NCI-H526 treated with DMSO at 0.1 percent for 48 hours (cell line): ENCODE measurements at regions not wholly inside any gene's neighbourhood (a gene's known extent, or its start where the extent isn't known, plus 50 kb on each side); places are given as distances from the start of the nearest gene placed in this dataset.

Source experiments
- DNase-seq: peaks from one replicate; lab custom pipeline; 2025; lab: John Stamatoyannopoulos, UW

- DNase-seq: no peak
Observed at GRCh38 chr7:155138204-155138603, 68.1 kb downstream of the HTR5A start.

- DNase-seq: no peak
Observed at GRCh38 chr7:155141562-155141961, 71.4 kb downstream of the HTR5A start.

GRCh38 chr7:155143381-155143780 is 73.3 kb downstream of the HTR5A start:
- no peak for DNase-seq

GRCh38 chr7:155144371-155144770 is 74.2 kb downstream of the HTR5A start:
- DNase-seq: no peak

- no peak for DNase-seq
Observed at GRCh38 chr7:155145477-155146255, 75.5 kb downstream of the HTR5A start.

- DNase-seq: no peak
Observed at GRCh38 chr7:155147172-155147571, 77.0 kb downstream of the HTR5A start.

GRCh38 chr7:155147624-155148023 is 77.5 kb downstream of the HTR5A start:
- DNase-seq: no peak

- no peak for DNase-seq
Observed at GRCh38 chr7:155153676-155154075, 83.6 kb downstream of the HTR5A start.

- no peak for DNase-seq
Observed at GRCh38 chr7:155154586-155154985, 84.5 kb downstream of the HTR5A start.

- DNase-seq: no peak
Observed at GRCh38 chr7:155161690-155162089, 91.6 kb downstream of the HTR5A start.

GRCh38 chr7:155162422-155162821 is 92.3 kb downstream of the HTR5A start:
- DNase-seq: no peak

GRCh38 chr7:155163696-155164095 is 93.6 kb downstream of the HTR5A start:
- DNase-seq: no peak

- DNase-seq: no peak
Observed at GRCh38 chr7:155164316-155164715, 94.2 kb downstream of the HTR5A start.

- DNase-seq: no peak
Observed at GRCh38 chr7:155166108-155166507, 96.0 kb downstream of the HTR5A start.

- no peak for DNase-seq
Observed at GRCh38 chr7:155166673-155167370, 96.7 kb downstream of the HTR5A start.

- no peak for DNase-seq
Observed at GRCh38 chr7:155167706-155168365, 97.7 kb downstream of the HTR5A start.

GRCh38 chr7:155168597-155169480 is 98.7 kb downstream of the HTR5A start:
- DNase-seq: no peak

GRCh38 chr7:155169498-155170065 is 99.5 kb downstream of the HTR5A start:
- no peak for DNase-seq

- DNase-seq: no peak
Observed at GRCh38 chr7:155170331-155170730, 100.2 kb downstream of the HTR5A start.

GRCh38 chr7:155172141-155172540 is 102.0 kb downstream of the HTR5A start:
- DNase-seq: no peak

- DNase-seq: no peak
Observed at GRCh38 chr7:155173905-155174304, 103.8 kb downstream of the HTR5A start.

GRCh38 chr7:155178096-155178495 is 108.0 kb downstream of the HTR5A start:
- DNase-seq: no peak
